Neutrophil (primary cell): ENCODE measurements at regions not wholly inside any gene's neighbourhood (a gene's known extent, or its start where the extent isn't known, plus 50 kb on each side); places are given as distances from the start of the nearest gene placed in this dataset.

ENCODE experiments used
- H3K27ac ChIP-seq: fragments of 200-600 bp; sonication (generic); 2 replicates; pipeline ENCODE4 v1.5.1; 2016; ENCODE audit warnings: mild to moderate bottlenecking, moderate library complexity
- H3K27me3 ChIP-seq: fragments of 200-600 bp; sonication (generic); 2 replicates; pipeline ENCODE4 v1.6.0; 2016; ENCODE audit warnings: mild to moderate bottlenecking
- H3K36me3 ChIP-seq: fragments of 200-600 bp; sonication (generic); 2 replicates; pipeline ENCODE4 v1.5.1; 2017
- H3K4me1 ChIP-seq, 2 experiments: fragments of 200-600 bp in 1 of 2; sonication (generic) in 1 of 2; 1 replicate in 1 of 2; 2 replicates in 1 of 2; pipeline versions ENCODE4 v1.5.1 to v1.6.1; 2013 to 2016; ENCODE audit warnings: low read depth in 1 of 2, low read length in 1 of 2, mild to moderate bottlenecking in 1 of 2, moderate library complexity in 1 of 2; ENCODE audit not compliant: control insufficient read depth in 1 of 2, insufficient read depth in 1 of 2
- H3K4me3 ChIP-seq, 2 experiments: fragments of 200-600 bp in 1 of 2; sonication (generic) in 1 of 2; 1 replicate in 1 of 2; 2 replicates in 1 of 2; pipeline ENCODE4 v1.5.1; 2013 to 2016; ENCODE audit warnings: low read depth in 1 of 2, low read length in 1 of 2, mild to moderate bottlenecking in 1 of 2, moderate library complexity in 1 of 2
- H3K9me3 ChIP-seq: fragments of 200-600 bp; sonication (generic); 2 replicates; pipeline ENCODE4 v1.5.1; 2016
- TF ChIP-seq, protein P1 (sequence below): fragments of 200-600 bp; sonication (generic); IDR thresholded peaks from 2 replicates; pipeline ENCODE4 v1.5.1; 2016; ENCODE audit warnings: antibody characterized with exemption

DNA sequence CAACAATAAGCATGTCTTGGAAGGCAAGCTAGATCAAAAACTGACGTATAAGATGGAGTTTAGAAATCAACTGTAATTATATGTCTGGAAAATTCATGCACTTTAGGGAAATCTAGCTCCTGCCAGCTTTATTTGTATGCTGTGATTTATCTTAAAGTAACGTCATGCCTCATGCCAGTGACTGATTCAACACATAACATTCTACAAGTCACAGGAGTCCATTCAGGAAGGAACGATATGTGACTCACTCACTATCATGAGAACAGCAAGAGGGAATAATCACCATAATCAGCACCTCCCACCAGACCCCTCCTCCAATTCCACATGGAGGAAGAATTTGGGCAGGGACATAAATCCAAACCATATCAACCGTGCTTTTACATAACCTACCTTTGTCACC lies 682.4 kb upstream of the ADAMTS5 start:
- Histone ChIP-seq H3K27ac (no peak overlapping the region), H3K4me1 (no peaks in the 10 kb centered on the region), H3K9me3 (no peaks in the 10 kb centered on the region), H3K27me3 (no peaks in the 10 kb centered on the region), H3K4me3 (no peak overlapping the region), H3K36me3 (no peaks in the 10 kb centered on the region)
- TF ChIP-seq, protein P1, sequence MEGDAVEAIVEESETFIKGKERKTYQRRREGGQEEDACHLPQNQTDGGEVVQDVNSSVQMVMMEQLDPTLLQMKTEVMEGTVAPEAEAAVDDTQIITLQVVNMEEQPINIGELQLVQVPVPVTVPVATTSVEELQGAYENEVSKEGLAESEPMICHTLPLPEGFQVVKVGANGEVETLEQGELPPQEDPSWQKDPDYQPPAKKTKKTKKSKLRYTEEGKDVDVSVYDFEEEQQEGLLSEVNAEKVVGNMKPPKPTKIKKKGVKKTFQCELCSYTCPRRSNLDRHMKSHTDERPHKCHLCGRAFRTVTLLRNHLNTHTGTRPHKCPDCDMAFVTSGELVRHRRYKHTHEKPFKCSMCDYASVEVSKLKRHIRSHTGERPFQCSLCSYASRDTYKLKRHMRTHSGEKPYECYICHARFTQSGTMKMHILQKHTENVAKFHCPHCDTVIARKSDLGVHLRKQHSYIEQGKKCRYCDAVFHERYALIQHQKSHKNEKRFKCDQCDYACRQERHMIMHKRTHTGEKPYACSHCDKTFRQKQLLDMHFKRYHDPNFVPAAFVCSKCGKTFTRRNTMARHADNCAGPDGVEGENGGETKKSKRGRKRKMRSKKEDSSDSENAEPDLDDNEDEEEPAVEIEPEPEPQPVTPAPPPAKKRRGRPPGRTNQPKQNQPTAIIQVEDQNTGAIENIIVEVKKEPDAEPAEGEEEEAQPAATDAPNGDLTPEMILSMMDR = no peak

DNA sequence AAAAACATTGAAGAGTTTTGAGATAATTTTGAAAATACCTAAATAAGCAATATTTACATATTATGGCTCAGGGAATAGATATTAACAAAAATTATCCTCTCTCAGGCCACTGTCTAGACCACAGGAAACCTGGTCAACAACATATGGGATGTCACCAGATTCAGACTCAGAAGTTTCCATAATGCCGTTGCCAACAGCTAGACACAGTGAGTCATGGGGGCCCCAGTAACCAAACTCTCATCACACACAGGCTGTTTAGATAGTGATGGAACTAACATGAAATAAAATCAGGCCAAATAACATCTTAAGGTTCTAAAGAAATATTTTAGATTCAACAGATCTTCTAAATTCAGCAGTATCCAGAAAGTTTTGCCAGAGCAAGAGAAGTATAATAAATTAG lies 681.7 kb upstream of the ADAMTS5 start:
- Histone ChIP-seq H3K27ac (no peak overlapping the region), H3K36me3 (no peaks in the 10 kb centered on the region), H3K4me1 (no peaks in the 10 kb centered on the region), H3K9me3 (no peaks in the 10 kb centered on the region), H3K27me3 (no peaks in the 10 kb centered on the region), H3K4me3 (no peak overlapping the region)
- TF ChIP-seq, protein P1 = no peak

DNA sequence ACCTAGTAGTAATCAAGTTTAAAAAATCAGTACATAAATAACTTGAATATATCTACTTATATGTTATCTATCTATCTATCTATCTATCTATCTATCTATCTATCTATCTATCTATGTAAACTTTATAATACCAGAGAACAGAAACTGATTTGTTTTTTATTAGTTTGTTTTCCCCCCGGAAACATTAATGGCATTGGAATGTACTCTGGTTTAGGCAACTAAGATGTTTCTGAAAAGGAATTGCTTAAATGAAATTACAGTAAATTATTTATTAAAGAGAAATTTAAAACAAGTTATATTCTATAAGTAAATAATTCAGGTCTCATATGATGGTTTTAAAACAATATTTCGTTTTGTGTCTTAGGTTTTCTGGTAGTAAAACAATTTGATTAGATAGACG lies 681.0 kb upstream of the ADAMTS5 start:
- TF ChIP-seq, protein P1 = no peak
- Histone ChIP-seq H3K4me1 (no peaks in the 10 kb centered on the region), H3K4me3 (no peak overlapping the region), H3K36me3 (no peaks in the 10 kb centered on the region), H3K9me3 (no peaks in the 10 kb centered on the region), H3K27me3 (no peaks in the 10 kb centered on the region), H3K27ac (no peak overlapping the region)

DNA sequence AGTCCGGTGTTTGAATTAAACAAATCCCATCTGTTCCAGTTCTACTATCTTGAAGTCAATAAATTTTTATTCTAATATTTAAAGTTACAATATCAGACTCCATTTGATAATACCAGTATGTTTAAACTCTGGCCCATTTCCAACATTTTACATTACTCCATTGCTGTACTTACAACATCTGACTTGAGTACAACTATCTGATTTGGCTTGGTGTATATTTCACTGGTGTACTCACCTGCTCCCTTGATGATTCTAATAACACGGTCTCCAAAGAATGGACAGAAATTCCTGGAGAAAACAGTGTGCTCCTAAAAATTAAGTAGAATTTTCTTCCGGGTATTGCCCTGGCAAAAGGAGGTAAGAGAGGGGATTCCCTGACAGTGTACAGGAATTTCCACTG lies 680.5 kb upstream of the ADAMTS5 start:
- Histone ChIP-seq H3K4me1 (no peaks in the 10 kb centered on the region), H3K27me3 (no peaks in the 10 kb centered on the region), H3K36me3 (no peaks in the 10 kb centered on the region), H3K27ac (no peak overlapping the region), H3K4me3 (no peak overlapping the region), H3K9me3 (no peaks in the 10 kb centered on the region)
- TF ChIP-seq, protein P1 = no peak

DNA sequence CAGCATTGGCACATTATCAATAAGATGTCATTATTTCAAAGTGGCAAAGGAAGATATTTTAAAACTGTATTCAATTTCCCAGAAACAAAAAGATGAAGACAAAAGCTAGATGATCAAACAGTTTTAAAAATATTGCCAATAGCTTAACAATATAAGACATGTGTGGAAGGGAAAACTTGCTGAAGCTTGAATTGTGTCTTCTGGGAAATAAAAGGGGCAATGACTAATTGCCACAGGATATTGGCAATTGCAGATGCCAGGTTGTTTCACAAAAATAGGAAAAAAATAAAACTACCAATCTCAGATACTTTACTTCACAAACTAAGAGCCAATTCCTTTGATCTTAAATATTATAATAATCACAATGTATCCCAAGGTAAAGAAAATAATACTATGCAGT lies 679.8 kb upstream of the ADAMTS5 start:
- Histone ChIP-seq H3K9me3 (no peaks in the 10 kb centered on the region), H3K4me3 (no peak overlapping the region), H3K27me3 (no peaks in the 10 kb centered on the region), H3K36me3 (no peaks in the 10 kb centered on the region), H3K27ac (no peak overlapping the region), H3K4me1 (no peaks in the 10 kb centered on the region)
- TF ChIP-seq, protein P1 = no peak

DNA sequence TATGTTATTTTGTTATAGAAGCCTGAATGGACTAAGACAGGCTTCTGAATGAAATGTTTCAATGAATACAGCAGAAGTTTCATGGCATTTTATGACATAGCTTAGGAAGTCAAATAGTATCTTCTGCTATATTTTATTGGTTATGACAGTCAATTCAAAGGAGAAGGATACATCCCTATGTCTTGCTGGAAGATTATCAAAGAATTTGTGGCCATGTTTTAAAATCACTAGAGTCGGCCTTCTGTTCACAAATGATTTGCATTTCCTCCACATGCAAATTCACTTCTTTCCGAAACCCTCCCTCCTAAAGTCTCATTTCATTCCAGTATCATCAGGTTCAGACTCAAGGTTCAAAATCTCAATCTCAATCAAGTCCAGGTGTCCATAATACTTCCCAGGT lies 679.2 kb upstream of the ADAMTS5 start:
- no peak overlapping the region for H3K27ac ChIP-seq
- TF ChIP-seq, protein P1 = no peak
- no peaks in the 10 kb centered on the region for H3K27me3 ChIP-seq
- no peaks in the 10 kb centered on the region for H3K9me3 ChIP-seq
- no peak overlapping the region for H3K4me3 ChIP-seq
- no peaks in the 10 kb centered on the region for H3K4me1 ChIP-seq
- no peaks in the 10 kb centered on the region for H3K36me3 ChIP-seq
